Sigmoid colon (tissue), 4 donors: ENCODE measurements at regions not wholly inside any gene's neighbourhood (a gene's known extent, or its start where the extent isn't known, plus 50 kb on each side); places are given as distances from the start of the nearest gene placed in this dataset.
A peak's percentile ranks its signal among the peaks of the same experiment; 100 is the strongest.

ENCODE experiments used
- POLR2A ChIP-seq, 2 donors: fragments of 450-650 bp; IDR thresholded peaks; one replicate each; pipeline ENCODE4 v1.6.1; 2016; ENCODE audit warnings: antibody characterized with exemption in 2 of 2, mild to moderate bottlenecking in 2 of 2, moderate library complexity in 2 of 2
- POLR2AphosphoS5 ChIP-seq, 4 donors: sonication (generic); formaldehyde crosslinking; IDR thresholded peaks; one replicate each; pipeline ENCODE4 v1.6.1; 2017; ENCODE audit warnings: antibody characterized with exemption in 4 of 4
- TF ChIP-seq, protein P1 (sequence below), 4 experiments: fragments of 450-650 bp in 3 of 4; fragments of 200-600 bp in 1 of 4; IDR thresholded peaks; one replicate each; pipeline ENCODE4 v1.5.1; 2016 to 2019; ENCODE audit warnings: antibody characterized with exemption in 4 of 4, mild to moderate bottlenecking in 3 of 4, moderate library complexity in 2 of 4

DNA sequence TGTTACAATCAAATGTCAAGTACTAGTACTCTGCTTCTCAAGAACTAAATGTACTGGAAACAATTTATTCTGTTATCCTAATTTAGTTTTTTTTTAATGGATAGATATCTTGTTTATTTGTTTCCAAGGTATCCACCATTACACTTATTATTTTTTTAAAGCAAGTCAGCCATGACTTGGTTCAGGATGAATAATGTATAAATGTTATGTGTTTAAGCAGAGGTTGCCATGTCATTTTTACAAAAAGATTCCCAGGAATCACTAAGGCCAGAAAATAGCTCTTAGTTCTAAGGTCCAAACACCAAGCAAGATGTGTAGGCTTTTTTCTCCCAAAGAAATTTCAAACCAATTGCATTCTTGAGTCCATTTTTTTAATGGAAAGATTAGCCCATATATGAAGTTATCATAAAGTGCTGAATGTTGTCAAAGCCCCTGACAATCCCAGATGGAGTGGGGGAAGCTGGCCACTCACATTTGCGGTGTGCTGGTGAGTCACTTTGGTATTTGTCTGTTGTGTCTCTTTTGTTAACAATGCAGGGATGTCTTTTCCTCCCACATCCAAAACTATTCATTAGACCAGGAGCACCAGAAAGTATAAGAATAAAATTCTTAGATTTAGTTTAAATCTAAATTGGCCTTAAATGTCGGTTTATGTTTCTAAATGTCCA lies 158.9 kb downstream of the COL6A3 start:
- TF ChIP-seq, protein P1, sequence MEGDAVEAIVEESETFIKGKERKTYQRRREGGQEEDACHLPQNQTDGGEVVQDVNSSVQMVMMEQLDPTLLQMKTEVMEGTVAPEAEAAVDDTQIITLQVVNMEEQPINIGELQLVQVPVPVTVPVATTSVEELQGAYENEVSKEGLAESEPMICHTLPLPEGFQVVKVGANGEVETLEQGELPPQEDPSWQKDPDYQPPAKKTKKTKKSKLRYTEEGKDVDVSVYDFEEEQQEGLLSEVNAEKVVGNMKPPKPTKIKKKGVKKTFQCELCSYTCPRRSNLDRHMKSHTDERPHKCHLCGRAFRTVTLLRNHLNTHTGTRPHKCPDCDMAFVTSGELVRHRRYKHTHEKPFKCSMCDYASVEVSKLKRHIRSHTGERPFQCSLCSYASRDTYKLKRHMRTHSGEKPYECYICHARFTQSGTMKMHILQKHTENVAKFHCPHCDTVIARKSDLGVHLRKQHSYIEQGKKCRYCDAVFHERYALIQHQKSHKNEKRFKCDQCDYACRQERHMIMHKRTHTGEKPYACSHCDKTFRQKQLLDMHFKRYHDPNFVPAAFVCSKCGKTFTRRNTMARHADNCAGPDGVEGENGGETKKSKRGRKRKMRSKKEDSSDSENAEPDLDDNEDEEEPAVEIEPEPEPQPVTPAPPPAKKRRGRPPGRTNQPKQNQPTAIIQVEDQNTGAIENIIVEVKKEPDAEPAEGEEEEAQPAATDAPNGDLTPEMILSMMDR (IDR thresholded peaks at IDR 0.05) = no peak
- TF ChIP-seq POLR2A (IDR thresholded peaks at IDR 0.05) (no peak), POLR2AphosphoS5 (IDR thresholded peaks at IDR 0.05) (peak in 1 of 4 donors; percentile 58)
